ENCODE measurements at regions not wholly inside any gene's neighbourhood (a gene's known extent, or its start where the extent isn't known, plus 50 kb on each side); places are given as distances from the start of the nearest gene placed in this dataset.

DNA sequence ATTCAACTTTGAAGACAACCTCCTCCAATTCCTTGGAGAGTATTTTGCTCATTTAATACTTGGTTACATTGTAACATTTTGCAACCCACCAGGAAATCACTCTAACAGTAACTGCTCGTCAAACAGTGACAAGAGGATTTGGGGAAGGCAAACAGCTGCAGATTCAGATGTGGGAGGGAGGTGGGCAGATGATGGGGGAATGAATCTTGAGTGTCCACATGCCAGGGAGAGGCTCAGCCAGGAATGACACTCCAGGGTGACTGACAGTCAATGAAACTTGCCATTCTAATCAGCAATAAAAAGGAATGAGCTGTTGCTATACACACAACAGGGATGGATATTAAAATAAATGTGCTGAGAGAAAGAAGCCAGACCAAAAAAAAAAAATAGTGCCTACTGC, 97.7 kb upstream of the ANKRD55 start:
- TF ChIP-seq, protein P1, sequence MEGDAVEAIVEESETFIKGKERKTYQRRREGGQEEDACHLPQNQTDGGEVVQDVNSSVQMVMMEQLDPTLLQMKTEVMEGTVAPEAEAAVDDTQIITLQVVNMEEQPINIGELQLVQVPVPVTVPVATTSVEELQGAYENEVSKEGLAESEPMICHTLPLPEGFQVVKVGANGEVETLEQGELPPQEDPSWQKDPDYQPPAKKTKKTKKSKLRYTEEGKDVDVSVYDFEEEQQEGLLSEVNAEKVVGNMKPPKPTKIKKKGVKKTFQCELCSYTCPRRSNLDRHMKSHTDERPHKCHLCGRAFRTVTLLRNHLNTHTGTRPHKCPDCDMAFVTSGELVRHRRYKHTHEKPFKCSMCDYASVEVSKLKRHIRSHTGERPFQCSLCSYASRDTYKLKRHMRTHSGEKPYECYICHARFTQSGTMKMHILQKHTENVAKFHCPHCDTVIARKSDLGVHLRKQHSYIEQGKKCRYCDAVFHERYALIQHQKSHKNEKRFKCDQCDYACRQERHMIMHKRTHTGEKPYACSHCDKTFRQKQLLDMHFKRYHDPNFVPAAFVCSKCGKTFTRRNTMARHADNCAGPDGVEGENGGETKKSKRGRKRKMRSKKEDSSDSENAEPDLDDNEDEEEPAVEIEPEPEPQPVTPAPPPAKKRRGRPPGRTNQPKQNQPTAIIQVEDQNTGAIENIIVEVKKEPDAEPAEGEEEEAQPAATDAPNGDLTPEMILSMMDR (IDR thresholded peaks at IDR 0.05), result no peak
- TF ChIP-seq POLR2A (IDR thresholded peaks at IDR 0.05), result no peak

Data from testis (tissue), 2 donors.